HEK293T (cell line): ENCODE measurements at regions not wholly inside any gene's neighbourhood (a gene's known extent, or its start where the extent isn't known, plus 50 kb on each side); places are given as distances from the start of the nearest gene placed in this dataset.

Experiments
- FOXA1 ChIP-seq: fragments of 450-650 bp; IDR thresholded peaks from 2 replicates; pipeline ENCODE4 v1.6.1; 2016; ENCODE audit warnings: mild to moderate bottlenecking
- FOXK2 ChIP-seq: fragments of 450-650 bp; IDR thresholded peaks from 2 replicates; pipeline ENCODE4 v1.6.1; 2016; ENCODE audit warnings: mild to moderate bottlenecking
- HDGF ChIP-seq: fragments of 450-650 bp; IDR thresholded peaks from 2 replicates; pipeline ENCODE4 v1.6.1; 2017; ENCODE audit warnings: antibody characterized with exemption, borderline replicate concordance
- L3MBTL2 ChIP-seq: fragments of 450-650 bp; conservative IDR thresholded peaks from 2 replicates; pipeline ENCODE4 v1.6.1; 2016; ENCODE audit warnings: mild to moderate bottlenecking
- LEF1 ChIP-seq: fragments of 450-650 bp; IDR thresholded peaks from 2 replicates; pipeline ENCODE4 v1.6.1; 2017; ENCODE audit warnings: mild to moderate bottlenecking, borderline replicate concordance
- SP1 ChIP-seq: fragments of 450-650 bp; IDR thresholded peaks from 2 replicates; pipeline ENCODE4 v1.6.1; 2017
- SUZ12 ChIP-seq: fragments of 450-650 bp; IDR thresholded peaks from 2 replicates; pipeline ENCODE4 v1.6.1; 2016; ENCODE audit warnings: mild to moderate bottlenecking
- TF ChIP-seq, protein P1 (sequence below): fragments of 450-650 bp; IDR thresholded peaks from 2 replicates; pipeline ENCODE4 v1.6.1; 2016

DNA sequence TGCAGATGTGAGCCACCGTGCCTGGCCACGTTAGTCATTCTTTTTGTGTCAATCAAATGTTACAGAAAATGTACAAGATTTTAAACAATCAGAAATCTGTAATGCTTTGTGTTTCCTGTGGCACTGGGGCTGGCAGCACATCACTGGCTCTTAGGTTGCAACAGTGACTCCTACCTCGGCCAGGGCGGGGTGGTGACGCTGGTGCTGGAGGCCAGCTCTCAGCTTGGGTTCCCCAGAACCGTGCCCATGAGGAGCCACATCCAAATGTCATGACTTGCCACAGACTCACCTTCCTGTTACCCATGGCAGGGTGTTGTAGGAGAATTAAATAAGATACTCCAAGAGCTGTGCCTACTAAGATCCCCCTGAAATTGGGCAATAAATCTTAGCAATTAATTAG, 161.7 kb downstream of the TEX29 start:
- no peak for TF ChIP-seq LEF1
- TF ChIP-seq, protein P1, sequence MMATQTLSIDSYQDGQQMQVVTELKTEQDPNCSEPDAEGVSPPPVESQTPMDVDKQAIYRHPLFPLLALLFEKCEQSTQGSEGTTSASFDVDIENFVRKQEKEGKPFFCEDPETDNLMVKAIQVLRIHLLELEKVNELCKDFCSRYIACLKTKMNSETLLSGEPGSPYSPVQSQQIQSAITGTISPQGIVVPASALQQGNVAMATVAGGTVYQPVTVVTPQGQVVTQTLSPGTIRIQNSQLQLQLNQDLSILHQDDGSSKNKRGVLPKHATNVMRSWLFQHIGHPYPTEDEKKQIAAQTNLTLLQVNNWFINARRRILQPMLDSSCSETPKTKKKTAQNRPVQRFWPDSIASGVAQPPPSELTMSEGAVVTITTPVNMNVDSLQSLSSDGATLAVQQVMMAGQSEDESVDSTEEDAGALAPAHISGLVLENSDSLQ = no peak
- no peak for TF ChIP-seq FOXK2
- no peak for TF ChIP-seq SUZ12
- no peak for TF ChIP-seq HDGF
- no peak for TF ChIP-seq L3MBTL2
- TF ChIP-seq FOXA1 = no peak
- TF ChIP-seq SP1 = no peak
